IPS DF 4.7 (cell line): ENCODE measurements at regions not wholly inside any gene's neighbourhood (a gene's known extent, or its start where the extent isn't known, plus 50 kb on each side); places are given as distances from the start of the nearest gene placed in this dataset.
"Not testable (repeated sequence)": the region's sequence is repeated elsewhere in the genome, so short reads cannot be mapped to it uniquely, and the experiment has no call there.

ENCODE experiments used
- DNase-seq: peaks from one replicate; pipeline ENCODE4 v3.0.0-alpha.2; 2013; ENCODE audit warnings: low spot score; ENCODE audit errors: extremely low read depth

- no peak for DNase-seq
These were observed 109.1 kb downstream of the UTRN start for GRCh38 chr6:144394210-144394609.

GRCh38 chr6:144395014-144395413 is 109.9 kb downstream of the UTRN start:
- no peak for DNase-seq

- DNase-seq, result no peak
These were observed 110.7 kb downstream of the UTRN start for GRCh38 chr6:144395826-144396225.

- DNase-seq, result no peak
These were observed 112.0 kb downstream of the UTRN start for GRCh38 chr6:144397141-144397540.

GRCh38 chr6:144400321-144400720 is 115.2 kb downstream of the UTRN start:
- DNase-seq, result no peak

GRCh38 chr6:144401736-144402733 is 116.9 kb downstream of the UTRN start:
- no peak for DNase-seq

- no peak for DNase-seq
These were observed 117.6 kb downstream of the UTRN start for GRCh38 chr6:144402750-144403149.

GRCh38 chr6:144405163-144405562 is 120.0 kb downstream of the UTRN start:
- no peak for DNase-seq

GRCh38 chr6:144406796-144407195 is 121.7 kb downstream of the UTRN start:
- no peak for DNase-seq

GRCh38 chr6:144408161-144408560 is 123.0 kb downstream of the UTRN start:
- DNase-seq, result no peak

- DNase-seq, result no peak
These were observed 124.9 kb downstream of the UTRN start for GRCh38 chr6:144410059-144410458.

- DNase-seq, result not testable (repeated sequence)
These were observed 125.4 kb downstream of the UTRN start for GRCh38 chr6:144410574-144410973.

GRCh38 chr6:144411531-144412165 is 126.5 kb downstream of the UTRN start:
- no peak for DNase-seq

GRCh38 chr6:144413418-144413817 is 128.3 kb downstream of the UTRN start:
- no peak for DNase-seq

GRCh38 chr6:144415014-144415413 is 129.9 kb downstream of the UTRN start:
- no peak for DNase-seq

GRCh38 chr6:144415835-144416237 is 130.7 kb downstream of the UTRN start:
- no peak for DNase-seq

GRCh38 chr6:144416244-144416643 is 131.1 kb downstream of the UTRN start:
- no peak for DNase-seq

- no peak for DNase-seq
These were observed 131.6 kb downstream of the UTRN start for GRCh38 chr6:144416773-144417172.

- DNase-seq, result no peak
These were observed 132.5 kb downstream of the UTRN start for GRCh38 chr6:144417681-144418080.

- no peak for DNase-seq
These were observed 133.9 kb downstream of the UTRN start for GRCh38 chr6:144418959-144419545.

- DNase-seq, result no peak
These were observed 138.0 kb downstream of the UTRN start for GRCh38 chr6:144423167-144423566.

GRCh38 chr6:144429753-144430152 is 144.6 kb downstream of the UTRN start:
- DNase-seq, result no peak
